GM12873 (cell line): ENCODE measurements at regions not wholly inside any gene's neighbourhood (a gene's known extent, or its start where the extent isn't known, plus 50 kb on each side); places are given as distances from the start of the nearest gene placed in this dataset.

Experiments used
- TF ChIP-seq, protein P1 (sequence below): IDR thresholded peaks from 2 replicates; pipeline ENCODE4 v1.5.1; 2012; ENCODE audit warnings: low read depth, mild to moderate bottlenecking, moderate library complexity, low read length, control low read depth; ENCODE audit not compliant: insufficient read depth; ENCODE audit errors: missing control alignments

DNA sequence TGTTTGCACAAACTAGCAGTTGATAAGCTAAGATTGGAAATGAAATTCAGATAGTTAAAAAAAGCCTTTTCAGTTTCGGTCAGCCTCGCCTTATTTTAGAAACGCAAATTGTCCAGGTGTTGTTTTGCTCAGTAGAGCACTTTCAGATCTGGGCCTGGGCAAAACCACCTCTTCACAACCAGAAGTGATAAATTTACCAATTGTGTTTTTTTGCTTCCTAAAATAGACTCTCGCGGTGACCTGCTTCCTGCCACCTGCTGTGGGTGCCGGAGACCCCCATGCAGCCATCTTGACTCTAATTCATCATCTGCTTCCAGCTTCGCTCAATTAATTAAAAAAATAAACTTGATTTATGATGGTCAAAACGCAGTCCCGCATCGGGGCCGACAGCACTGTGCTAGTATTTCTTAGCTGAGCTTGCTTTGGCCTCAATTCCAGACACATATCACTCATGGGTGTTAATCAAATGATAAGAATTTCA, 335.6 kb downstream of the TMEM121 start:
- TF ChIP-seq, protein P1, sequence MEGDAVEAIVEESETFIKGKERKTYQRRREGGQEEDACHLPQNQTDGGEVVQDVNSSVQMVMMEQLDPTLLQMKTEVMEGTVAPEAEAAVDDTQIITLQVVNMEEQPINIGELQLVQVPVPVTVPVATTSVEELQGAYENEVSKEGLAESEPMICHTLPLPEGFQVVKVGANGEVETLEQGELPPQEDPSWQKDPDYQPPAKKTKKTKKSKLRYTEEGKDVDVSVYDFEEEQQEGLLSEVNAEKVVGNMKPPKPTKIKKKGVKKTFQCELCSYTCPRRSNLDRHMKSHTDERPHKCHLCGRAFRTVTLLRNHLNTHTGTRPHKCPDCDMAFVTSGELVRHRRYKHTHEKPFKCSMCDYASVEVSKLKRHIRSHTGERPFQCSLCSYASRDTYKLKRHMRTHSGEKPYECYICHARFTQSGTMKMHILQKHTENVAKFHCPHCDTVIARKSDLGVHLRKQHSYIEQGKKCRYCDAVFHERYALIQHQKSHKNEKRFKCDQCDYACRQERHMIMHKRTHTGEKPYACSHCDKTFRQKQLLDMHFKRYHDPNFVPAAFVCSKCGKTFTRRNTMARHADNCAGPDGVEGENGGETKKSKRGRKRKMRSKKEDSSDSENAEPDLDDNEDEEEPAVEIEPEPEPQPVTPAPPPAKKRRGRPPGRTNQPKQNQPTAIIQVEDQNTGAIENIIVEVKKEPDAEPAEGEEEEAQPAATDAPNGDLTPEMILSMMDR: no peak

DNA sequence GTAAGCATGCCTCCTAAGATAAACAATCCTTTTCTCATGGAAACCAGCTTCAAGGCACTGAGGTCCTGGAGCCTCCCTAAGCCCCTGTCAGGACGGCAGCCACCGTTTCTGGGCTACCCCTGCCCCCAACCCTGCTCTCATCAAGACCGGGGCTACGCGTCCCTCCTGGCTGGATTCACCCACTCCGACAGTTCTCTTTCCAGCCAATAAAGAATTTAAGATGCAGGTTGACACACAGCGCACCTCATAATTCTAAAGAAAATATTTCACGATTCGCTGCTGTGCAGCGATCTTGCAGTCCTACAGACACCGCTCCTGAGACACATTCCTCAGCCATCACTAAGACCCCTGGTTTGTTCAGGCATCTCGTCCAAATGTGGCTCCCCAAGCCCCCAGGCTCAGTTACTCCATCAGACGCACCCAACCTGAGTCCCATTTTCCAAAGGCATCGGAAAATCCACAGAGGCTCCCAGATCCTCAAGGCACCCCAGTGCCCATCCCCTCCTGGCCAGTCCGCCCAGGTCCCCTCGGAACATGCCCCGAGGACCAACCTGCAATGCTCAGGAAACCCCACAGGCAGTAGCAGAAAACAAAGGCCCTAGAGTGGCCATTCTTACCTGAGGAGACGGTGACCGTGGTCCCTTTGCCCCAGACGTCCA, 336.3 kb downstream of the TMEM121 start:
- TF ChIP-seq, protein P1: peak; percentile 1

- TF ChIP-seq, protein P1: peak; percentile 0
Observed at GRCh38 chr14:105863296-105864108, 337.1 kb downstream of the TMEM121 start.

- TF ChIP-seq, protein P1: no peak
Observed at GRCh38 chr14:105864116-105864515, 337.7 kb downstream of the TMEM121 start.

GRCh38 chr14:105864651-105865265, 338.4 kb downstream of the TMEM121 start:
- TF ChIP-seq, protein P1: no peak

DNA sequence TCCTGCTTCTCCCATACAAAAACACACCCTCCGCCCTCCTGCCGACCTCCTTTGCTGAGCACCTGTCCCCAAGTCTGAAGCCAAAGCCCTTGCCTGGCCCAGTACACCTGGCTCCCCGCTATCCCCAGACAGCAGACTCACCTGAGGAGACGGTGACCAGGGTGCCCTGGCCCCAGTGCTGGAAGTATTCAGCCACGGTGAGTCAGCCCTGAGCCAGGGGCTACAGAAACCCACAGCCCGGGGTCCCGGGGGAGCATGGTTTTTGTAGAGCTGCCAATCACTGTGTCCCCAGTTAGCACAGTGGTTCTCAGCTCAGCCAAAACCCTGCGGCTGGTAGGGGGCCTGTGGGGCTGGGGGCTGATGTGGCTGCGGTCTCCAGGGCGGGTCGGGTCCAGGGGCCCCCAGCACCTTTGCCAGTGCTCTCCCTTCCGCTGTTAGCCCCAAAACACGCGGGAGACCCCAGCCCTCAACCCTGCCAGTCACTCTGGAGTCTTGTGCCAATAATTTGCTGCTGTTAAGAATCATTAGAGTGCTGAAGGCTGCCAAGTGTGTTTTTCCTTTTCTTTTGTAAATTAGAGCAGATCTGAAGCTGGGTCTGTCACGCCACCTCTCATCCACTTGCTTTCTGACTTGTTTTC, 339.0 kb downstream of the TMEM121 start:
- TF ChIP-seq, protein P1: no peak
